ENCODE measurements at regions not wholly inside any gene's neighbourhood (a gene's known extent, or its start where the extent isn't known, plus 50 kb on each side); places are given as distances from the start of the nearest gene placed in this dataset.

GRCh38 chrX:36626898-36627297, 381.3 kb upstream of the FAM47C start:
- Mint-ChIP-seq H3K9me3 (ENCODE audit: unreplicated experiment) (peaks cover 1% of the 10 kb centered on the region), H3K36me3 (ENCODE audit: unreplicated experiment) (no peaks in the 10 kb centered on the region), H3K27me3 (ENCODE audit: unreplicated experiment) (no peaks in the 10 kb centered on the region), H3K4me1 (ENCODE audit: low read depth, unreplicated experiment) (no peaks in the 10 kb centered on the region), H3K27ac (ENCODE audit: unreplicated experiment) (no peak overlapping the region), H3K4me3 (ENCODE audit: unreplicated experiment) (no peak overlapping the region)
- TF ChIP-seq CTCF (IDR thresholded peaks at IDR 0.05; ENCODE audit: partially characterized antibody, unreplicated experiment), result no peak
- no peak for DNase-seq

- Mint-ChIP-seq H3K27ac (ENCODE audit: unreplicated experiment) (no peak overlapping the region), H3K4me3 (ENCODE audit: unreplicated experiment) (no peak overlapping the region), H3K36me3 (ENCODE audit: unreplicated experiment) (no peaks in the 10 kb centered on the region), H3K9me3 (ENCODE audit: unreplicated experiment) (peaks cover 2% of the 10 kb centered on the region), H3K27me3 (ENCODE audit: unreplicated experiment) (no peaks in the 10 kb centered on the region), H3K4me1 (ENCODE audit: low read depth, unreplicated experiment) (no peaks in the 10 kb centered on the region)
- TF ChIP-seq CTCF (IDR thresholded peaks at IDR 0.05; ENCODE audit: partially characterized antibody, unreplicated experiment), result no peak
- DNase-seq, result no peak
Measured at GRCh38 chrX:36640232-36640631, 367.9 kb upstream of the FAM47C start.

GRCh38 chrX:36642052-36642451, 366.1 kb upstream of the FAM47C start:
- no peaks in the 10 kb centered on the region for H3K36me3 Mint-ChIP-seq (ENCODE audit: unreplicated experiment)
- no peak overlapping the region for H3K27ac Mint-ChIP-seq (ENCODE audit: unreplicated experiment)
- TF ChIP-seq CTCF (IDR thresholded peaks at IDR 0.05; ENCODE audit: partially characterized antibody, unreplicated experiment), result no peak
- H3K27me3 Mint-ChIP-seq (ENCODE audit: unreplicated experiment), result no peaks in the 10 kb centered on the region
- peaks cover 2% of the 10 kb centered on the region for H3K9me3 Mint-ChIP-seq (ENCODE audit: unreplicated experiment)
- no peak for DNase-seq
- H3K4me1 Mint-ChIP-seq (ENCODE audit: low read depth, unreplicated experiment), result no peaks in the 10 kb centered on the region
- no peak overlapping the region for H3K4me3 Mint-ChIP-seq (ENCODE audit: unreplicated experiment)

- H3K27ac Mint-ChIP-seq (ENCODE audit: unreplicated experiment), result no peak overlapping the region
- TF ChIP-seq CTCF (IDR thresholded peaks at IDR 0.05; ENCODE audit: partially characterized antibody, unreplicated experiment), result no peak
- no peak overlapping the region for H3K4me3 Mint-ChIP-seq (ENCODE audit: unreplicated experiment)
- no peaks in the 10 kb centered on the region for H3K9me3 Mint-ChIP-seq (ENCODE audit: unreplicated experiment)
- H3K4me1 Mint-ChIP-seq (ENCODE audit: low read depth, unreplicated experiment), result no peaks in the 10 kb centered on the region
- H3K27me3 Mint-ChIP-seq (ENCODE audit: unreplicated experiment), result no peaks in the 10 kb centered on the region
- H3K36me3 Mint-ChIP-seq (ENCODE audit: unreplicated experiment), result no peaks in the 10 kb centered on the region
- no peak for DNase-seq
Measured at GRCh38 chrX:36650622-36651021, 357.5 kb upstream of the FAM47C start.

GRCh38 chrX:36683507-36683906, 324.7 kb upstream of the FAM47C start:
- no peak overlapping the region for H3K27ac Mint-ChIP-seq (ENCODE audit: unreplicated experiment)
- H3K9me3 Mint-ChIP-seq (ENCODE audit: unreplicated experiment), result no peaks in the 10 kb centered on the region
- H3K4me1 Mint-ChIP-seq (ENCODE audit: low read depth, unreplicated experiment), result no peaks in the 10 kb centered on the region
- DNase-seq, result no peak
- no peak overlapping the region for H3K4me3 Mint-ChIP-seq (ENCODE audit: unreplicated experiment)
- no peak for TF ChIP-seq CTCF (IDR thresholded peaks at IDR 0.05; ENCODE audit: partially characterized antibody, unreplicated experiment)
- H3K27me3 Mint-ChIP-seq (ENCODE audit: unreplicated experiment), result no peaks in the 10 kb centered on the region
- H3K36me3 Mint-ChIP-seq (ENCODE audit: unreplicated experiment), result no peaks in the 10 kb centered on the region

All from glutamatergic neuron (in vitro differentiated cells).